HG03342 (cell line): ENCODE measurements at regions not wholly inside any gene's neighbourhood (a gene's known extent, or its start where the extent isn't known, plus 50 kb on each side); places are given as distances from the start of the nearest gene placed in this dataset.

ENCODE experiments used
- ATAC-seq: cut with Tn5 transposase; IDR thresholded peaks from one replicate; pipeline ENCODE4 v1.9.1; 2021; ENCODE audit warnings: mild to moderate bottlenecking, moderate library complexity; ENCODE audit not compliant: unreplicated experiment

DNA sequence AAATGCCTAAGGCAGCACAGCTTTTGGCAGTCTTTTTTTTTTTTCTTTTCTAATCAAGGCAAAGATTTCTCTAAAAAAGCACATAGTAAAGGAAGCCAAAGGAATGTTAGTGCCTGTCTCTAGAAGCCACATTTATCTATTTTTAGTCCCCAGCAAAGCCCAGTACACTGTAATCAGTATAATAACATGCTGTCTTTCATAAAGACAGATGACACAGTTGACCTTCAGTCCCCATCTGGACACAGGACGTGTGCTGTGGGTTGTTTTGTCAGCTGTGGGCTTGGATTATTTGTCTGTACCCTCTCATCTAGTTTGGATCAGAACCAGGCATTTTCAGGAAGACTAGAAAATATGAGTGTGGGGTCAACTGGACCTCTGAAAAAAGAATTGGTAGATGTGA is 110.4 kb upstream of the CTNNB1 start:
- no peak for ATAC-seq

GRCh38 chr3:41089566-41089965 is 109.7 kb upstream of the CTNNB1 start:
- no peak for ATAC-seq

GRCh38 chr3:41092844-41093243 is 106.5 kb upstream of the CTNNB1 start:
- no peak for ATAC-seq

DNA sequence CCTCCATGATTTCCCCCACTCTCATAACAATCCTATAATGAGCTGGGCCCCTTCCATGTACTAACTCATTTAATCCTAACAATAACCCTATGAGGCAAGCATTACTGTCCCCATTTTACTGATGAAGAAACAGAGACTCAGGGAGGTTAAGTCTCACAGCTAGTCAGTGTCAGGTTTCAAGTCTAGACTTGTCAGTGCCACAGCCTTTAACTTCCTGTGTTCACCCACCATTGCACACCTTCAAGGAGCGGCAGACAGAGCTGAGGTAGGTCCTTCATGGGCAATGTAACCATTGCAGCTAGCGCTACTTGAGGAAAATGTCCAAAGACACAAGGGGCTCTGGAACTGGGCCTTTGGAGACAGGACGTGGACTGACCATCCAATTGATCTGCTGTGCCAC is 105.8 kb upstream of the CTNNB1 start:
- no peak for ATAC-seq

DNA sequence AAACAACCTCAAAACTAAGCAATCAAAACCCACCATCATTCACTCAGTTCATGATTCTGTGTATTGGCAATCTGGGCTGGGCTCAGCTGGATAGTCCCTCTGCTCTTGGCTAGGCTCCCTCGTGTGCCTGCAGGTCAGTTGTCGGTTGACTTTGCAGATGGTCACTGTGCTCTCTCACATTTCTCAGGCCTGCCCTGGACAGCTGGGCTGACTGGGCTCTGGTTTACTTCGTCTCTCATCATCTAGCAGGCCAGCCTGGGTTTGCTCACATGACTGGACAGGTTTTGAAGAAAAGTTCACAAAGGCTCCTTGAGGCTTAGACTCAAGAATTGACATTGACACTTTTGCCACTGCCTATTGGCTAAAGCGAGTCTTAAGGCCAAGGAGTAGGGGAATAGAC is 105.0 kb upstream of the CTNNB1 start:
- ATAC-seq, result no peak

DNA sequence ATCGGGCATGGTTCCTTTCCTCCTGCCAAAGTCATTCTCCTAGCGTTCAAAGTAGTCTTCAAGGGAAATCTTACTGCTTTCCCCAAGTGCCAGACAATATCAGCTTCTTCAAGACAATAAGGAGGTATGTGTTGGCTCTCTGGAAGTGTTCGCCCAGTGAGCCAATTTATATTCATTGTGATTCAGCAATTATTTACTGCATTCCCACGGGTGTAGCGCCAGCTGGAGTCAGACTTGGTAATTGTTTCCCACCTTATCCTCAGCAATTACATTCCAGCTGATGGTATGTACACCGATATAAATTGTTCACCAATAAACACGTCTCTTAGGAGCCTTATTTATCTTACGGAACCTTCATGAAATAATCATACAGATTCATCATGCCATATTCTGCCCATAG is 103.6 kb upstream of the CTNNB1 start:
- ATAC-seq, result no peak

- ATAC-seq, result no peak
Observed at GRCh38 chr3:41097896-41098496, 101.3 kb upstream of the CTNNB1 start.

DNA sequence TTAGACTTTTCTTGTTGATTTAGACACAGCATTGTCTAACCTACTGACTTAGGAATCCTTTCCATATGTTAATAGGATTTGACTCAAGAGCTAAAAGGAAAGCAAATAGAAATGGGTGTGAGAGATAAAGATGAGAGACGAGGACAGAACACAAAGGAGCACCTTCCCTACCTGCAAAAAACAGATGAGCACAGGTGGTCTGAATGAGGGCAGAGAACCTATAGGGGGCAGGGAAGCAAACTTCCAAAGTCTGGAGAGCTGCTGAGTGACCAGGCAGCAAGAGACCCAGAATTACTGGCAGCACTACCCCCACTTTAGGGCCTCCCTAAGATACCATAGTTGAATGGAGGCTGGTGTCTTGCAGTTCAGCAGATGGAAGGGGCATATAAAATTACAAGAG is 98.1 kb upstream of the CTNNB1 start:
- no peak for ATAC-seq

DNA sequence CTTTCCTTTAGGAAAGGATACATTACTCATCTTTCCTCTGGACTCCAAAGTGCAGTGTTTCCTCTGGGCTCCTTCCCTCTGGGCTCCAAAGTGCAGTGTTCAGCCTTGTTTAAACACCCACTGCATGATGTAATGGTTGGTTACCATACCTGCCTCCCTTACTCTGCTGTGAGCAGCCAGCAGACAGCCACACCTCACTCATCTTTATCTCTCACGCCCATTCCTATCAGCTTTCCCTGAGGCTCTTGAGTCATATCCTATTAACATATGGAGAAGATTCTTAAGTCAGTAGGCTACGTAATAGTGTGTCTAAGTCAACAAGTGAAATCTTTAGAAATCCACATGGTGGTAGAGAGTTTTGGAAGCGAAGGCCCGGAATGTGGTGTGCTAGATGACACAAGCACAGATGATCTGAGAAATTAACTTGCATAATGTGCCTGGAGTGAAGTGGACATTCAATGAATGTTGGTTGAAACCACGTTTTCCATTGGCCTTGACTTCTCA is 97.2 kb upstream of the CTNNB1 start:
- ATAC-seq, result no peak

GRCh38 chr3:41102750-41103149 is 96.6 kb upstream of the CTNNB1 start:
- ATAC-seq, result no peak

DNA sequence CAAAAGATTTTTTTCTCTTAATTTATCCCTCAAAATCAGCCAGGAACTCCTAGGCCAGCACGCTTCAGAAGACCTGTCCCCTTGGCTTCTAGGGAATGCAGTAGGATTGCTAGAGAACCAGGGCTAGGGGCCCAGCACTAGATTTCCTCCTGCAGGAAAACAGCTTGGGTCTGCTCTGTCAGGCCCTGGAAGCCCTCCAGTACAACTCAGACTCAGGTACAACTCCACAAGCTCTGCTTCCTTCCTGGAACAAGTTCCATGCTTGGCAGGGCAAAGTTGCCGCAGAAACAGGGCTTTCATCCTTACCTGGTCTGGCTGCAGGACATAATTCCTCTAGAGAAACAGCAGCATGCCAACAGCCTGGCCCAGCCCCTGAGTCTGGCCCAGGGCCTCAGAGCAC is 96.1 kb upstream of the CTNNB1 start:
- ATAC-seq, result no peak

DNA sequence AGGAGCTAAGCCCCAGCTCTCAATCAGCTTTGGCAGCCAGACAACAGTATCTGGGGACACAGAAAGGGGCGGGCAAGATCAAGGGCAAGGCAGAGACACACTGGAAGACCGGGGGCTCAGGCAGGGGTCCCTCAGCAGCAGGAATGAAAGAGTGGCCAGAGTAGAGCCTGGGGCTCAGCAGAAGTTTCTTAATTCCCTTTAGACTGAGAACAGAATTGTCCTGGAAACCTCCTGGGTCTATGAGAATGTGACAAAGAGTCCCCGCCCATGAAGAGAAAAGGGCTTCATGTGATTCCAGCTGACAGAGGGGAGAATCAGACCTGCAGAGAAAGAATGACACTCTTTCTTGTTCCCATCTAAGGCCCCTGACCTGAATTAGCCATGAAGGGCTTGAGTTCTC is 95.2 kb upstream of the CTNNB1 start:
- ATAC-seq, result no peak

GRCh38 chr3:41106691-41107090 is 92.6 kb upstream of the CTNNB1 start:
- ATAC-seq, result no peak

- ATAC-seq, result no peak
Observed at GRCh38 chr3:41111011-41111410, 88.3 kb upstream of the CTNNB1 start.

DNA sequence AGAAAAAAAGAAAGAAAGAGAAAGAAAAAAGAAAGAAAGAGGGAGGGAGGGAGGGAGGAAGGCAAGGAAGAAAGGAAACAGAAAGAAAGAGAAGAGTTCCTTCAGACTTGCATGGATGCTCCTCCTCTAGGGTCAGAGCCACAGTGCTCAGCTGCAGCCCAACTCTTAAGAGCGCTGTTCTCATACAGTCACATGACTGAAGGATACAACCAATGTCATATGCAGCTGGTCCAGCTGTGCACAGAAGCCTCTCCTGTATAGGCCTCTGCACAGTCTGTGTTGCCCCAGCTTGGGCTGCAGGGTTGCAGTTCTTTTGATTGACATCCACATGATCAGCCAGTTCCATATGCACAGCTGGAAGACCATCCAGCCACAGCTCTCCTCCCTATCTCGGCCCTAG is 86.8 kb upstream of the CTNNB1 start:
- ATAC-seq, result no peak

GRCh38 chr3:41115069-41115468 is 84.2 kb upstream of the CTNNB1 start:
- ATAC-seq, result no peak

- ATAC-seq, result no peak
Observed at GRCh38 chr3:41116851-41117250, 82.5 kb upstream of the CTNNB1 start.

DNA sequence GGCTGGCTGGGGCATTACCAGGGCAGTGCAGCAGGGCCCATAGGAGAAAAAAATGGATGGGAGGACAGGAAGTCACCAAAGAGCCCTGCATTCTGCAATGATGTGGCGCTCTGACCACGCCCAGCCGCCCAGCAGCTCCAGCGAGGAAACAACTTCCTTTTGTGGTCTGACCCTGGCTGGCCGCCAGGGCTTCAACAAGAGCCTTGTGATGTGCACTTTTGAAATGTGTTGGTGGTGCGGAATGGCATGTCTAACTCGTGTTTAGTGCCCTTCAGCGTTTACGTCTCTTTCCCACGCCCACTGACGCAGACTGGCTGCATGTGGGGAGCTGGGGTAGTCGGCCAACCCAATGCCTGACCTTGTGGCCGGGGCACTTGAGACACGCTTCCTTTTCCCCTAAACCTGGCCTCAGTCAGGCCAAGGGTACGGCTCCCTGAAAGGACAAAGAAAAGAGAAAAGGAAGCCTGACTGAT is 81.9 kb upstream of the CTNNB1 start:
- peak; percentile 93 for ATAC-seq

- no peak for ATAC-seq
Observed at GRCh38 chr3:41118461-41119390, 80.6 kb upstream of the CTNNB1 start.

- ATAC-seq, result no peak
Observed at GRCh38 chr3:41120460-41120859, 78.8 kb upstream of the CTNNB1 start.

DNA sequence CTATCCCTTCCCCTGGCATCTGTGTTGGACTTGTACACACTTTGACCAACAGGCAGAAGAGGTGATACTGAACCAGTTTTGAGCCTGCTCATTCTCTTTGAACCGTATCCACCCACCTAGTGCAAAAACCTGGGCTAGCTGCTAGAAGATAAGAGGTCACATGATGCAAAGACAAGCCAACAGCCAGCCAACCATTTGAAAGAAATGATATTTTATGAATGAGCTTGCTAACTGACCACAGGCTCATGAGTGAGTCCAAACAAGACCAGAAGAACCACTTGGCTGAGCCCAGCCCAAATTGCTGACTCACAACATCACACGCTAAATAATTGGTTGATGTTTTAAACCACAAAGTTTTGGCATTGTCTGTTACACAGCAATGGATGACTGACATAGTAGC is 74.0 kb upstream of the CTNNB1 start:
- no peak for ATAC-seq

DNA sequence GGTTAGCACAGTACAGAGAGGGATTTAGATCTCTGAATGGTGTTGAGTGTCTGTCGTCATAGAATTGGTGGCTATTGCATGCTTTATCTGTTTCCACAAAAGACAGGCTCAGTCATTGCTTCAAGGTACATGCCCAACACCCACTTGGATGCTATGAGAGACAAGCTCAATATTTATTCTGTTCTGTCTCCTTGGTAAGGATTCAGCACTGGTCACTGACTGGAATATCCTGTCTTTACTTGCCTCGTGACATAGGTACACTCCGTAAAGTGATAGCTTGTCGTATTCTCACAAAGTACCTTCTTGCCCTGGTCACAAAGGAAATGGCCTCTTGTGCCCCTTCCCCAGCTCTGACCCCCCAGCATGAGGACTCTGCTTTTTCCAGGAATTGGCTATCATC is 72.8 kb upstream of the CTNNB1 start:
- no peak for ATAC-seq
